Upper lobe of left lung (tissue), 4 donors: ENCODE measurements at regions not wholly inside any gene's neighbourhood (a gene's known extent, or its start where the extent isn't known, plus 50 kb on each side); places are given as distances from the start of the nearest gene placed in this dataset.

Source experiments
- CTCF ChIP-seq, 6 experiments: fragments of 450-650 bp in 4 of 6; fragments of 200-600 bp in 2 of 6; sonication (generic) in 2 of 6; IDR thresholded peaks; one replicate each; pipeline ENCODE4 v1.5.1; 2016 to 2019; ENCODE audit warnings: antibody characterized with exemption in 6 of 6
- POLR2A ChIP-seq, 4 donors: fragments of 450-650 bp; IDR thresholded peaks; one replicate each; pipeline ENCODE4 v1.5.1; 2016 to 2017; ENCODE audit warnings: antibody characterized with exemption in 4 of 4, mild to moderate bottlenecking in 2 of 4
- POLR2AphosphoS5 ChIP-seq, 2 donors: sonication (generic); formaldehyde crosslinking; IDR thresholded peaks; one replicate each; pipeline ENCODE4 v1.5.1; 2017; ENCODE audit warnings: antibody characterized with exemption in 2 of 2

GRCh38 chr18:78602430-78602829 lies 377.2 kb upstream of the SALL3 start:
- TF ChIP-seq POLR2A (IDR thresholded peaks at IDR 0.05) (no peak), CTCF (IDR thresholded peaks at IDR 0.05) (no peak), POLR2AphosphoS5 (IDR thresholded peaks at IDR 0.05) (no peak)
